ENCODE measurements at regions not wholly inside any gene's neighbourhood (a gene's known extent, or its start where the extent isn't known, plus 50 kb on each side); places are given as distances from the start of the nearest gene placed in this dataset.
"Not testable (repeated sequence)": the region's sequence is repeated elsewhere in the genome, so short reads cannot be mapped to it uniquely, and the experiment has no call there.

DNA sequence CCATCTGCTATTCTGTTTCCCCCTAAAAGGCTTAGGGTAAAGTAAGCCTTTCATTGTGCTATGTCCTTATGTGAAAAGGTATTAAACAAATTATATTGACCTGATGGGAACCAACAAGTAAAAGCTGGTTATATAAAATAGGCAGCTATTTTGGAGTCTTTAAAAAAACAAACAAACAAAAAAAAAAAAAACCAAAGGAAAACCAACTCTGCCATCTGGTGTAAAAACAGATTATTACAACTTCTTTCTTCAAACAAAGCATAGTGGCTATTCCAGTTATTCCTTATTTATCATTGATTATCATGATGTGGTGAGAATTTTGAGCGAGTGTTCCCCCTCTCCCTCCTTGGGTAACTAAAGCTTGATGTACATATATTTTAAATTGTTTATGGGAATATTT is 122.3 kb upstream of the FHL2 start:
- Histone ChIP-seq H3K9me3 (replicated peaks; ENCODE audit: control insufficient read depth, low read depth, low read length) (no peaks in the 10 kb centered on the region), H3K27me3 (ENCODE audit: control insufficient read depth, insufficient read depth, low read length) (no peaks in the 10 kb centered on the region), H3K4me1 (ENCODE audit: control insufficient read depth, insufficient read depth, low read length) (peaks cover 23% of the 10 kb centered on the region), H3K4me3 (ENCODE audit: low read length) (no peak overlapping the region), H3K36me3 (ENCODE audit: control insufficient read depth, insufficient read depth, low read length) (no peaks in the 10 kb centered on the region), H3K27ac (ENCODE audit: low read length) (no peak overlapping the region)
- WGBS (ENCODE audit: insufficient coverage) = no CpG with 5 or more reads among the region's 1 CpG
- DNase-seq = peak; percentile 53

DNA sequence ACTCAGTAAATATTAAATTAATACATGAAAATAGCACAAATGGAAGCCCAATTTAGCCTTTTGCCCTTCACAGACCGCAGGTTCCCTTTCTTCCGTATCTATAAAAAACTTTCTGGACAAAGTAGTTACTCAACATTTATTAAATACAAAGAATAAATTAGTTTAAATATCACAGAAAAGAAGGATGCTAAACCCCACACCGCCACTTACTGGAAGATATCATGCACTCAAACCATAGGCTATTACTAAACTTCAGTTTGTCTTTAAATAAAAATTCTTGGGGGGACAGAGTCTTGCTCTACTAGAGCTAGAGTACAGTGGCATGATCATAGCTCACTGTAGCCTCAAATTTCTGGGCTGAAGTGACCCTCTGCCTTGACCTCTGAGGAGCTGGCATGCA is 120.7 kb upstream of the FHL2 start:
- H3K27ac ChIP-seq (ENCODE audit: low read length) = no peak overlapping the region
- no peak overlapping the region for H3K4me3 ChIP-seq (ENCODE audit: low read length)
- peaks cover 31% of the 10 kb centered on the region for H3K4me1 ChIP-seq (ENCODE audit: control insufficient read depth, insufficient read depth, low read length)
- DNase-seq = no peak
- H3K27me3 ChIP-seq (ENCODE audit: control insufficient read depth, insufficient read depth, low read length) = no peaks in the 10 kb centered on the region
- no peaks in the 10 kb centered on the region for H3K36me3 ChIP-seq (ENCODE audit: control insufficient read depth, insufficient read depth, low read length)
- WGBS (ENCODE audit: insufficient coverage) = no CpG with 5 or more reads among the region's 3 CpGs
- H3K9me3 ChIP-seq (replicated peaks; ENCODE audit: control insufficient read depth, low read depth, low read length) = no peaks in the 10 kb centered on the region

- DNase-seq = no peak
- peaks cover 32% of the 10 kb centered on the region for H3K4me1 ChIP-seq (ENCODE audit: control insufficient read depth, insufficient read depth, low read length)
- no peaks in the 10 kb centered on the region for H3K36me3 ChIP-seq (ENCODE audit: control insufficient read depth, insufficient read depth, low read length)
- no peak overlapping the region for H3K4me3 ChIP-seq (ENCODE audit: low read length)
- no peaks in the 10 kb centered on the region for H3K27me3 ChIP-seq (ENCODE audit: control insufficient read depth, insufficient read depth, low read length)
- H3K9me3 ChIP-seq (replicated peaks; ENCODE audit: control insufficient read depth, low read depth, low read length) = no peaks in the 10 kb centered on the region
- WGBS (ENCODE audit: insufficient coverage) = 51% methylated on average over 5 of the region's 6 CpGs
- no peak overlapping the region for H3K27ac ChIP-seq (ENCODE audit: low read length)
Observed at GRCh38 chr2:105518897-105519296, 120.0 kb upstream of the FHL2 start.

DNA sequence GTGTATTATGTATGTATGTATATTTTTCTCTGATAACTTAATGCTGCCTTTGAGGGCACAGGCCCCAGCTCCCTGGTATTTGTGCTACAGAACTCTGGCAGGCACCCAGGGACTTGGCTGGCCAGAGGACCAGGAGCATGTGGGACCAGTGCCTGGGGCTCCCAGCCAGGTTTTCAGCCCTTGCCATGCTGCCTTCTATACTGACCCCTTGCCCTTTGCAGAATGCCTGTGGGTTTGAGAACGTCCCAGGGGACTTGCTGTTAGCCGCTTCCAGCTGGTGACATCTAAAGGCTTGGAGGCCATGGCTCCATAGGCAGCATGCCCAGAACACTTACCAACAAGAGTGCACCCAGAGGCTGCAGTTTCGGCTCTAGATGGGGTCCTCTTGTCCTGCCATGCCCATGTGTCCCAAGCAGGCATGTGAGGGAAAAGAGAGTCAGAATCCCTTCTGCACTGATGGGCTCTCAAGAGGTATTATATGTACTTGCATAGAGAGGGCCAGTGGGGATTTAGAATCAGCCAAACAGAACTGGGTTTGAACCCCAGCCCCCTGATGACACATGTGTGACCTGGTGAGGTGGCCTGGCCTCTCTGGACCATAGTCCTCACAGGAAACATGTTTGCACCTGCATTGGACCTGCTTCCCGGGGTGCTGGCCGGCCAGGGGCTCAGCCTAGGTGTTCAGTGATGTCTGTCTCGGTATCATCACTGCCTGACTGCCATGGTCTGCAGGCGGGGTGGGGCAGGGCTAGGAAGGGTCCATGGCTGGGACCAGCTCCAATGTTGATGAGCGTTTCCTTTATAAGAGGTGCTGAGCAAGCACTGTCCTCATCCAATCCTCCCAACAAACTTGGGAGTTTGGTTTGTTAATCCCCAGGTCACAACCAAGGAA is 119.2 kb upstream of the FHL2 start:
- Histone ChIP-seq H3K4me3 (ENCODE audit: low read length) (no peak overlapping the region), H3K27me3 (ENCODE audit: control insufficient read depth, insufficient read depth, low read length) (no peaks in the 10 kb centered on the region), H3K36me3 (ENCODE audit: control insufficient read depth, insufficient read depth, low read length) (no peaks in the 10 kb centered on the region), H3K9me3 (replicated peaks; ENCODE audit: control insufficient read depth, low read depth, low read length) (no peaks in the 10 kb centered on the region), H3K27ac (ENCODE audit: low read length) (no peak overlapping the region), H3K4me1 (ENCODE audit: control insufficient read depth, insufficient read depth, low read length) (peaks cover 32% of the 10 kb centered on the region)
- DNase-seq = peak; percentile 66
- WGBS (ENCODE audit: insufficient coverage) = 70% methylated on average over 5 of the region's 8 CpGs

GRCh38 chr2:105515581-105516415 is 116.9 kb upstream of the FHL2 start:
- H3K4me1 ChIP-seq (ENCODE audit: control insufficient read depth, insufficient read depth, low read length) = peaks cover 32% of the 10 kb centered on the region
- H3K27me3 ChIP-seq (ENCODE audit: control insufficient read depth, insufficient read depth, low read length) = no peaks in the 10 kb centered on the region
- 81% methylated on average over 14 of the region's 15 CpGs for WGBS (ENCODE audit: insufficient coverage)
- H3K9me3 ChIP-seq (replicated peaks; ENCODE audit: control insufficient read depth, low read depth, low read length) = no peaks in the 10 kb centered on the region
- DNase-seq = no peak
- H3K36me3 ChIP-seq (ENCODE audit: control insufficient read depth, insufficient read depth, low read length) = no peaks in the 10 kb centered on the region
- no peak overlapping the region for H3K27ac ChIP-seq (ENCODE audit: low read length)
- no peak overlapping the region for H3K4me3 ChIP-seq (ENCODE audit: low read length)

- Histone ChIP-seq H3K4me3 (ENCODE audit: low read length) (no peak overlapping the region), H3K27me3 (ENCODE audit: control insufficient read depth, insufficient read depth, low read length) (no peaks in the 10 kb centered on the region), H3K36me3 (ENCODE audit: control insufficient read depth, insufficient read depth, low read length) (no peaks in the 10 kb centered on the region), H3K9me3 (replicated peaks; ENCODE audit: control insufficient read depth, low read depth, low read length) (no peaks in the 10 kb centered on the region), H3K4me1 (ENCODE audit: control insufficient read depth, insufficient read depth, low read length) (peaks cover 34% of the 10 kb centered on the region), H3K27ac (ENCODE audit: low read length) (no peak overlapping the region)
- no peak for DNase-seq
- no CpG with 5 or more reads among the region's 6 CpGs for WGBS (ENCODE audit: insufficient coverage)
Observed at GRCh38 chr2:105514576-105514975, 115.7 kb upstream of the FHL2 start.

DNA sequence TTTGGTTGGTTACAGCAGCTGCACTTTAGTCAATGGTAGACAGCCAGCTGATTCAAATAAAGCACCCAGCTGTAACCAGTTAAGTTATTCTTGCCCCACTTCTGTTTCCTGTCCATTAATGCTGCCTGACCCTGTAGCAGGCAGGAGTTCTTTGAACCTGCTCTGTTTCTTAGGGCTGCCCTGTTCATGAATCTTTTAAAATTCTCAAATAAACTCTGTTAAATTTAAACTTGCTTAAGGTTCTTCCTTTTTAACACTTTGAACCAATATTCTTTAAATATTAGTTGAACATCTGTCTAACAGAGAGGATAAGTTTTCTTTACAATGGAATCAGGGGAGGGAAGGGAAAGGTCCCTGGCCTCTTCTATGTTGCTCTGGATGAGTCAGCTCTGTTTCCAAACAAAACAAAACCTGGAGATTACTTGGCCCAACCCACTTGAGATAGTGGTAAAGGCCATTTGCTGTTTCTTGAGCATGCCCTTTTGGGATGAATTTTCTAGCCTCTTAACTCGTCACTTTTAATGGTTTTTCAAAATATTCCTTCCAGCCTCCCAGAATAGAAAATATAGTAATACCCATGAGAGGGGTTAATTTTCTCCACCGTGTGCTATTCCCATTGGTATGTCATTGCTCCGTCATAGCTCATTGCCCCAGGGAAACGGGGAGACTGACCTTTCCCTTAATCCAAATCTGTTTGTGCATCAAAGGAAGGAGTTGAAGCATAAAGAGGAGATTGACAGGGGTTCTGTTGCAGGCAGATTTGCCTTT is 112.1 kb upstream of the FHL2 start:
- no peak for DNase-seq
- Histone ChIP-seq H3K4me1 (ENCODE audit: control insufficient read depth, insufficient read depth, low read length) (peaks cover 10% of the 10 kb centered on the region), H3K9me3 (replicated peaks; ENCODE audit: control insufficient read depth, low read depth, low read length) (no peaks in the 10 kb centered on the region), H3K36me3 (ENCODE audit: control insufficient read depth, insufficient read depth, low read length) (no peaks in the 10 kb centered on the region), H3K27me3 (ENCODE audit: control insufficient read depth, insufficient read depth, low read length) (no peaks in the 10 kb centered on the region), H3K4me3 (ENCODE audit: low read length) (no peak overlapping the region), H3K27ac (ENCODE audit: low read length) (no peak overlapping the region)
- no CpG with 5 or more reads among the region's 4 CpGs for WGBS (ENCODE audit: insufficient coverage)

DNA sequence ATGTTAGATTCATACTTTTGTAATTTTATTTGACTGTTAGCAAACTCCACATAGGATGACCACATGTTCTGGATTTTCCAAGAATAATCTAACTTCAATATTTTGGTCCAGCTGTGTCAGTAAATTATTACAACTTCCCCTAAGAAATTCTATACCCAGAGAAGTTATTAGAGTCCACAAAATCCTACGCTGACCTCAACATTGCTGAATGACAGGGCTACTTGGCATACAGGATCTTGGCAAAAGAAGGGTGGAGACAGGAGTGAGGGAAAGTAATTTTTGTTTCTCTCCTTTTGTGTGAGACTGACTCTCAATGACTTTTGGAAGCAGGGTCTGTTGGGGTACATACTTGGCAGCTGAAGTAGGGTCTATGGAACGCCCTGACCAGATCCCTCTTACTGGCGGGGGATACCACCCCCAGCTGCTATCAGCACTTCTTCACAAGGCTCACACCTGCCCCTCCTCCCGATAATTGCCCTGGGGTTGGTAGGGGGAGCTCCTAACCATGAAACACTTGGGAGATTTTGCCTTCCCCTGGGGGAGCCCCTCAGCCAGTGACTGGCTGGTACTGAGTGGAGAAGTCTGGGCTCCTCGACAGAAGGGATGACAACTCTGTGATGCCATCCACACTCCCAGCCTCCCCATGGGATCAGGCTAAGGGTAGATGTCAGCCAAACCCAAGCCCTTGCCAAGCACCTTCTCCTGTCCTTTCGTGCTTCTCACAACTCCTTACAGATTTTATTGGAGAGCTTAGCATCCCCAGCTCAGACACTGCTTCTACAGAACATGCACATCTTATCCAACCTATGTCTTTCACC is 110.6 kb upstream of the FHL2 start:
- H3K27me3 ChIP-seq (ENCODE audit: control insufficient read depth, insufficient read depth, low read length) = no peaks in the 10 kb centered on the region
- H3K27ac ChIP-seq (ENCODE audit: low read length) = no peak overlapping the region
- H3K9me3 ChIP-seq (replicated peaks; ENCODE audit: control insufficient read depth, low read depth, low read length) = no peaks in the 10 kb centered on the region
- peak; percentile 52 for DNase-seq
- WGBS (ENCODE audit: insufficient coverage) = 35% methylated on average over 2 of the region's 6 CpGs
- H3K4me1 ChIP-seq (ENCODE audit: control insufficient read depth, insufficient read depth, low read length) = peaks cover 5% of the 10 kb centered on the region
- H3K36me3 ChIP-seq (ENCODE audit: control insufficient read depth, insufficient read depth, low read length) = no peaks in the 10 kb centered on the region
- H3K4me3 ChIP-seq (ENCODE audit: low read length) = no peak overlapping the region

DNA sequence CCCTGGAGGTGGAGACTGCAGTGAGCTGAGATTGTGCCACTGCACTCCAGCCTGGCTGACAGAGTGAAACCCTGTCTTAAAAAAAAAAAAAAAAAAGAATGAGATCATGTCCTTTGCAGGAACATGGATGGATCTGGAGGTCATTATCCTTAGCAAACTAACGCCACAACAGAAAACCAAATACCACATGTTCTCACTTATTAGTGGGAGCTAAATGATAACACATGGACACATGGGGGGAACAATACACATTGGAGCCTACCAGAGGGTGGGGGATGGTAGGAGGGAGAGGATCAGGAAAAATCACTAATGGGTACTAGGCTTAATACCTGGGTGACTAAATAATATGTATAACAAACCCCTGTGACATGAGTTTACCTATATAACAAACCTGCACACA is 108.0 kb upstream of the FHL2 start:
- WGBS (ENCODE audit: insufficient coverage) = no CpG with 5 or more reads among the region's 1 CpG
- H3K9me3 ChIP-seq (replicated peaks; ENCODE audit: control insufficient read depth, low read depth, low read length); H3K4me3 ChIP-seq (ENCODE audit: low read length): not testable (repeated sequence)

More for the DNA sequence above, 108.0 kb upstream of the FHL2 start:
- not testable (repeated sequence) for H3K4me1 ChIP-seq (ENCODE audit: control insufficient read depth, insufficient read depth, low read length); H3K27ac ChIP-seq (ENCODE audit: low read length); DNase-seq; H3K27me3 ChIP-seq (ENCODE audit: control insufficient read depth, insufficient read depth, low read length); H3K36me3 ChIP-seq (ENCODE audit: control insufficient read depth, insufficient read depth, low read length)

Measured in muscle of leg (tissue), 3 donors.